ENCODE measurements at regions not wholly inside any gene's neighbourhood (a gene's known extent, or its start where the extent isn't known, plus 50 kb on each side); places are given as distances from the start of the nearest gene placed in this dataset.

- Mint-ChIP-seq H3K9me3 (peaks cover 38% of the 10 kb centered on the region), H3K36me3 (ENCODE audit: low read depth) (no peaks in the 10 kb centered on the region), H3K4me3 (no peak overlapping the region), H3K27ac (no peak overlapping the region), H3K4me1 (ENCODE audit: low read depth) (no peaks in the 10 kb centered on the region), H3K27me3 (ENCODE audit: low read depth) (no peaks in the 10 kb centered on the region)
- no peak for DNase-seq
- intact Hi-C loops (cut with micrococcal nuclease), result no loop called here
- CTCF ChIA-PET, result no interaction called here
Measured at GRCh38 chr7:68457481-68457880, 1140.8 kb upstream of the AUTS2 start.

GRCh38 chr7:68458010-68458908 lies 1140.0 kb upstream of the AUTS2 start:
- H3K27ac Mint-ChIP-seq, result no peak overlapping the region
- peaks cover 37% of the 10 kb centered on the region for H3K9me3 Mint-ChIP-seq
- H3K4me1 Mint-ChIP-seq (ENCODE audit: low read depth), result no peaks in the 10 kb centered on the region
- no peak for DNase-seq
- CTCF ChIA-PET, result no interaction called here
- no peak overlapping the region for H3K4me3 Mint-ChIP-seq
- no peaks in the 10 kb centered on the region for H3K27me3 Mint-ChIP-seq (ENCODE audit: low read depth)
- H3K36me3 Mint-ChIP-seq (ENCODE audit: low read depth), result no peaks in the 10 kb centered on the region
- intact Hi-C loops (cut with micrococcal nuclease), result no loop called here

DNA sequence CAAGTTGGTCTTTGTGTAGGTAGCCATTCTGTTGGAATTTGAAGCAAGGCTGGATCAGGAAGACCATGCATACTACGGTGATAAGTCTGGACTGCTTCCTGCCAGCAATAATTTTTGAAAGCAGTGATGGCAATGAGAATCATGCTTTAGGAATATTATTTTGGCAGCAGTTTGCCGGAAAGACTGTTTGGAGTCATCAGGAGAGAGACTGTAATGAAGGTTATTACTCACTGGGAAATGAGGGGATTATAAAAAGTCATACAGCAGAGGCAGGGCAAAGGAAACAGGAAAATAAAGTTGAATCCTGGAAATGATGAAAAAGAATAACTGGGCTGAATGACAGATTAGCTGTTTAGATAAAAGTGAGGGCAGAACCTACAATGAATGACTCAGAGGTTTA lies 1136.8 kb upstream of the AUTS2 start:
- Mint-ChIP-seq H3K27ac (no peak overlapping the region), H3K4me3 (no peak overlapping the region), H3K36me3 (ENCODE audit: low read depth) (no peaks in the 10 kb centered on the region), H3K9me3 (peaks cover 33% of the 10 kb centered on the region), H3K4me1 (ENCODE audit: low read depth) (no peaks in the 10 kb centered on the region), H3K27me3 (ENCODE audit: low read depth) (peaks cover 3% of the 10 kb centered on the region)
- no peak for DNase-seq
- CTCF ChIA-PET, result no interaction called here
- intact Hi-C loops (cut with micrococcal nuclease), result no loop called here

DNA sequence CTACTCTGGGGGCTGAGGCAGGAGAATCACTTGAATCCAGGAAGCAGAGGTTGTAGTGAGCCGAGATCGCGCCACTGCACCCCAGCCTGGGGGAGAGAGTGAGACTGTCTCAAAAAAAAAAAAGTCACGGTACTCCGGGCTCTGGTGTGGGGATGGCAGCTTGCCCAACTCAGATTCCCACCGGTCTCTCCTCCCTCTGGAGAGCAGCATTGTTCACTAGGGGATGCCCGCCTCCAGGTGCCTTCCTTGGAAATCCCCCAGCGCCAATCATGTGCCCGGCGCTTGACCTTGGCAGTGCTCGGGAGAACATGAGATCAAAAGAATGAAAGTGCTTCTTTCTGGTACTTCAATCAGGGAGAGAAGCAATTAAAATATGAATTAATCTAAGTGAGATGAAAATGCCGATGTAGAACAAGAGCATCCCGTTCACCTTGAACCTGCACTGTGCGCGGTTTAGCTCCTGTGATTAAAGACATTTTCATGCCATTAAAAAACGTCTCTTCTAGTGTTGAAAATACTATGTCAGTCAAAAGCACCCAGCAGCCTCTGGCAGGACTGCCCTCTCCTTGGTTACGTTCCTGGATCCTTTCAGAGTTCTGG lies 1127.3 kb upstream of the AUTS2 start:
- H3K9me3 Mint-ChIP-seq, result peaks cover 17% of the 10 kb centered on the region
- H3K4me1 Mint-ChIP-seq (ENCODE audit: low read depth), result no peaks in the 10 kb centered on the region
- H3K4me3 Mint-ChIP-seq, result no peak overlapping the region
- intact Hi-C loops (cut with micrococcal nuclease), result no loop called here
- H3K36me3 Mint-ChIP-seq (ENCODE audit: low read depth), result no peaks in the 10 kb centered on the region
- H3K27ac Mint-ChIP-seq, result no peak overlapping the region
- no peak for DNase-seq
- no peaks in the 10 kb centered on the region for H3K27me3 Mint-ChIP-seq (ENCODE audit: low read depth)
- CTCF ChIA-PET, result no interaction called here

- H3K4me1 Mint-ChIP-seq (ENCODE audit: low read depth), result no peaks in the 10 kb centered on the region
- no peak overlapping the region for H3K27ac Mint-ChIP-seq
- CTCF ChIA-PET, result interaction anchor here (0.6 kb wide), 1 partner anchor 804 kb away, joined by 5 read pairs; no protein-coding TSS in a partner anchor
- H3K27me3 Mint-ChIP-seq (ENCODE audit: low read depth), result no peaks in the 10 kb centered on the region
- no peaks in the 10 kb centered on the region for H3K36me3 Mint-ChIP-seq (ENCODE audit: low read depth)
- peaks cover 10% of the 10 kb centered on the region for H3K9me3 Mint-ChIP-seq
- intact Hi-C loops (cut with micrococcal nuclease), result no loop called here
- H3K4me3 Mint-ChIP-seq, result no peak overlapping the region
- no peak for DNase-seq
Measured at GRCh38 chr7:68472688-68473087, 1125.6 kb upstream of the AUTS2 start.

- CTCF ChIA-PET, result interaction anchor here (0.6 kb wide), 1 partner anchor 117 kb away, joined by 3 read pairs; no protein-coding TSS in a partner anchor
- no peak for DNase-seq
Measured at GRCh38 chr7:68474661-68475216, 1123.5 kb upstream of the AUTS2 start.

GRCh38 chr7:68476966-68477365 lies 1121.3 kb upstream of the AUTS2 start:
- intact Hi-C loops (cut with micrococcal nuclease), result no loop called here
- no peaks in the 10 kb centered on the region for H3K27me3 Mint-ChIP-seq (ENCODE audit: low read depth)
- no peaks in the 10 kb centered on the region for H3K4me1 Mint-ChIP-seq (ENCODE audit: low read depth)
- H3K36me3 Mint-ChIP-seq (ENCODE audit: low read depth), result no peaks in the 10 kb centered on the region
- CTCF ChIA-PET, result interaction anchor here (0.6 kb wide), 1 partner anchor 1092 kb away, joined by 7 read pairs; no protein-coding TSS in a partner anchor
- no peak for DNase-seq
- no peak overlapping the region for H3K27ac Mint-ChIP-seq
- peaks cover 3% of the 10 kb centered on the region for H3K9me3 Mint-ChIP-seq
- no peak overlapping the region for H3K4me3 Mint-ChIP-seq

More at GRCh38 chr7:68474661-68475216, 1123.5 kb upstream of the AUTS2 start:
- Mint-ChIP-seq H3K36me3 (ENCODE audit: low read depth) (no peaks in the 10 kb centered on the region), H3K9me3 (peaks cover 3% of the 10 kb centered on the region), H3K27me3 (ENCODE audit: low read depth) (no peaks in the 10 kb centered on the region), H3K27ac (no peak overlapping the region), H3K4me1 (ENCODE audit: low read depth) (no peaks in the 10 kb centered on the region), H3K4me3 (no peak overlapping the region)
- intact Hi-C loops (cut with micrococcal nuclease), result no loop called here

GRCh38 chr7:68478326-68478725 lies 1119.9 kb upstream of the AUTS2 start:
- no peaks in the 10 kb centered on the region for H3K4me1 Mint-ChIP-seq (ENCODE audit: low read depth)
- H3K27ac Mint-ChIP-seq, result no peak overlapping the region
- no peak for DNase-seq
- intact Hi-C loops (cut with micrococcal nuclease), result no loop called here
- CTCF ChIA-PET, result no interaction called here
- H3K27me3 Mint-ChIP-seq (ENCODE audit: low read depth), result no peaks in the 10 kb centered on the region
- peaks cover 3% of the 10 kb centered on the region for H3K9me3 Mint-ChIP-seq
- H3K4me3 Mint-ChIP-seq, result no peak overlapping the region
- no peaks in the 10 kb centered on the region for H3K36me3 Mint-ChIP-seq (ENCODE audit: low read depth)

DNA sequence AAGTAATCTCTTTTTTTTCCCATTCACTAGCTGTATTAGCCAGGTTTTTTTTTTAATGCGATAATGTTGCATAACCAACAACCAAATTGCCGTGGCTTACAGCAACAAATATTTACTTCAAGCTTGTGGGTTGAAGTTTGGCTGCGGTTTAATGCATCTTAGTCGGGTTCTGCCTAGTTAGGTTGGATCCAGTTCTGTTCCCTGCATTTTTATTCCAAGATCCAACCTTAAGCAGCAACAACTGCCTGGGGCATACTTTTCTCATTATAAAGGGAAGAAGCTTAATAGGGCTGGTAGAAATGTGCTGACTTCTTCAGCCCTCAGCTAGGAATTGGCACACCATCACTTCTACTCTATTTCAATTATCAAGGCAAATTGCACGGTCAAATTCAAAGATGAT lies 1115.5 kb upstream of the AUTS2 start:
- H3K4me3 Mint-ChIP-seq, result no peak overlapping the region
- DNase-seq, result no peak
- no peak overlapping the region for H3K27ac Mint-ChIP-seq
- H3K36me3 Mint-ChIP-seq (ENCODE audit: low read depth), result no peaks in the 10 kb centered on the region
- intact Hi-C loops (cut with micrococcal nuclease), result no loop called here
- no peaks in the 10 kb centered on the region for H3K4me1 Mint-ChIP-seq (ENCODE audit: low read depth)
- no peaks in the 10 kb centered on the region for H3K27me3 Mint-ChIP-seq (ENCODE audit: low read depth)
- peaks cover 6% of the 10 kb centered on the region for H3K9me3 Mint-ChIP-seq
- CTCF ChIA-PET, result no interaction called here

DNA sequence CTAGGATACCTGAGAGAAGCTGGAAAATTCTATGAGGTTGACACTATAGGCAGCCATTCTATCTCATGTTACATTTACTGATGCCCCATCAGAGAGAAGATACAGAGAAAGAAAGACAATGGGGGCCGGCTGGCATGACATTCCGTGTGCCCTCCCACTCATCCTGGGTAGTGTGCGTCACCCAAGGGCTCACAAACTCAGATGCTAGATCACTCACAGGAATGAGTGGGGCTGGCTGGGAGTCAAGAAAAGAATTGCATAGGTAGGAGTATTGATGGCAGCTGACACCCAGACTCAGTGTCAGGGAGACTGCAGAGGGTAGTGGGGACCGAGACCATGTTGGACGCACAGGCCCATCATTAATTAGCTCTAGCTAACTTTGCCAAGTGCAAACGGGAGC lies 1113.5 kb upstream of the AUTS2 start:
- intact Hi-C loops (cut with micrococcal nuclease), result no loop called here
- H3K4me1 Mint-ChIP-seq (ENCODE audit: low read depth), result no peaks in the 10 kb centered on the region
- peaks cover 12% of the 10 kb centered on the region for H3K9me3 Mint-ChIP-seq
- CTCF ChIA-PET, result no interaction called here
- H3K36me3 Mint-ChIP-seq (ENCODE audit: low read depth), result no peaks in the 10 kb centered on the region
- no peak overlapping the region for H3K27ac Mint-ChIP-seq
- no peak for DNase-seq
- H3K27me3 Mint-ChIP-seq (ENCODE audit: low read depth), result no peaks in the 10 kb centered on the region
- H3K4me3 Mint-ChIP-seq, result no peak overlapping the region

DNA sequence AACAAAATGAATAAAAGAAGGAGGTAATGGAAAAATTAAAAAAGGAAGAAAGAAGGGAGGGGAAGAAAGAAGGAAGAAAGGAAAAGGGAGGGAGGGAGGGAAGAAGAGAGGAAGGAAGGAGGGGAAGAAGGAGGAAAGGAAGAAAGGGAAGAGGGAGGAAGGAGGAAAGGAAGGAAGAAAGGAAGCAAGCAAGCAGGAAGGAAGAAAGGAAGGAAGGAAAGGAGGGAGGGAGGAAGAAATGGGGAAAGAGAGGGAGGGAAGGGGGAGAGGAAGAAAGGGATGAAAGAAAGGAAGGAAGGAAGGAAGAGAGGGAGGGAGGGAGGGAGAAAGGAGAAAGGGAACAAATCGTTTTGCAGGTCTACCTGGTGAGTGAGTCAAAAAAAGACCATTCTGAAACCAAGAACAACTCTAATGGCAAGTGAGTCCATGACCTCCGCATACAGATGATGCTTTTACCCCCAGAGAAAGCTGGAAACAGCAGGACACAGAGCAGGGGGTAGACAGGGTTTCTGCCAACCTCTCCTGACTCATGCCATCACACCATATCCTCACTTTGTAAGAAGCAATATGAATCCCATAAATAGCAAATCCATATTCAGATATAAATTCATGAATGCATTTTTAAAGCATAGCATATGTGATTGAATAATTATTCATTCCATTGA lies 1112.9 kb upstream of the AUTS2 start:
- CTCF ChIA-PET, result no interaction called here

DNA sequence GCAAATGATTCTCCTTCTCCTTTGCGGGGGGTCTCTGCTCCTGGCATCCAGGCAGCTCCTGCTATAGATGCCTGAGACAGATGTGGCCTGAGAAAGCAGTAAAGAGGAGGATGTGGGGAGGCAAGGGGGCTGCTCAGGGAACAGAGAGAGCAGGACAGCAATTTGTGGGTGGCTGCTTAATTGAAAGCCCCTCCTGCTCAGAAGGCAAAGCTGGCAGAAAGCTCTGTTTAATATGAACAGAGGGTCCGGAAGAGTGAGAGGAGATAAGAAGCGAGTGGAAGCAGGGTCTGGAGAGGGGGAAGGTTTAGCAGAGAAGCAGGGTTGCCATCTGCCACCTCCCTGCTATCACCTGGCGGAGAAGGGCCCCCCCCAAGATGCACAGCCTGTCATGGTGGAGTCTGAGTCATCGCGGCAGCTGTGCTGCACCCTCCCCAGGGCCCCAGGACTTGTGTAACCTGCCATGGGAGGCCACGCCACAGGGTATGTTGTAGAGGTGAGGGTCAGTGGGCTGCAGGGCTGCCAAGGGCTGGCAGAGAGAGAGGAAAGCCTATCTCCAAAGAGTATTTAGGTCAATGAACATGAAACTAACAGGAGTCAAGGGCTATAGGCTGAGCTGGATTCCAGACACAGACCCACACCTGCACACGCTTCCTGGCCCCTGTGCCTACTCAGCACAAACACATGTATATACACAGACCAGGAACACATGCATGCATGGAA lies 1109.8 kb upstream of the AUTS2 start:
- intact Hi-C loops (cut with micrococcal nuclease), result no loop called here
- Mint-ChIP-seq H3K4me3 (no peak overlapping the region), H3K9me3 (peaks cover 13% of the 10 kb centered on the region), H3K36me3 (ENCODE audit: low read depth) (no peaks in the 10 kb centered on the region), H3K4me1 (ENCODE audit: low read depth) (no peaks in the 10 kb centered on the region), H3K27ac (no peak overlapping the region), H3K27me3 (ENCODE audit: low read depth) (no peaks in the 10 kb centered on the region)
- CTCF ChIA-PET, result no interaction called here
- no peak for DNase-seq

More for the DNA sequence above, 1112.9 kb upstream of the AUTS2 start:
- Mint-ChIP-seq H3K27me3 (ENCODE audit: low read depth) (no peaks in the 10 kb centered on the region), H3K27ac (no peak overlapping the region), H3K36me3 (ENCODE audit: low read depth) (no peaks in the 10 kb centered on the region), H3K4me1 (ENCODE audit: low read depth) (no peaks in the 10 kb centered on the region), H3K9me3 (peaks cover 13% of the 10 kb centered on the region), H3K4me3 (no peak overlapping the region)
- intact Hi-C loops (cut with micrococcal nuclease), result no loop called here
- no peak for DNase-seq

Measured in activated naive CD4-positive, alpha-beta T cell treated with anti-CD3 and anti-CD28 coated beads for 36 hours (primary cell).